ENCODE measurements at regions not wholly inside any gene's neighbourhood (a gene's known extent, or its start where the extent isn't known, plus 50 kb on each side); places are given as distances from the start of the nearest gene placed in this dataset.

GRCh38 chr10:43728425-43728824, 79.7 kb upstream of the ZNF32 start:
- H3K4ac ChIP-seq (replicated peaks; ENCODE audit: insufficient read length, low read depth, low read length) = no peak overlapping the region
- H2BK20ac ChIP-seq (ENCODE audit: low read length) = no peak overlapping the region
- no peak overlapping the region for H4K8ac ChIP-seq (ENCODE audit: extremely low read depth, insufficient read depth, low read length)
- WGBS, 2 experiments (ENCODE audit: extremely low coverage in 1 of 2, insufficient coverage in 1 of 2, insufficient read length in 1 of 2, insufficient replicate concordance in 2 of 2, low coverage in 1 of 2, low lambda C conversion rate in 2 of 2, missing lambda C conversion rate in 1 of 2) = 94% methylated on average over 26 of the region's 26 CpGs; no CpG with 5 or more reads in 1 of the 2 experiments
- H3K4me2 ChIP-seq (ENCODE audit: insufficient read depth in 1 of 2, low read depth in 2 of 2, low read length in 2 of 2) = no peak overlapping the region
- no peak overlapping the region for H3K9ac ChIP-seq (replicated peaks in 1 of 4; ENCODE audit: extremely low read depth in 1 of 4, low read depth in 3 of 4, low read length in 3 of 4)
- no peak overlapping the region for H2BK5ac ChIP-seq (ENCODE audit: low read depth, low read length)
- H3K4me3 ChIP-seq (ENCODE audit: extremely low read depth in 1 of 4, insufficient read depth in 2 of 4, low read depth in 3 of 4, low read length in 4 of 4) = no peak overlapping the region
- no peaks in the 10 kb centered on the region for H4K20me1 ChIP-seq (replicated peaks in 1 of 2; ENCODE audit: control insufficient read depth in 1 of 2, insufficient read depth in 2 of 2, low read length in 2 of 2)
- ChIA-PET CTCF (ENCODE audit: partially characterized antibody) (no interaction called here), POLR2A (ENCODE audit: partially characterized antibody) (no interaction called here)
- no peak overlapping the region for H2BK15ac ChIP-seq (ENCODE audit: low read length)
- no peak overlapping the region for H2AK5ac ChIP-seq (ENCODE audit: low read depth, low read length)
- H3K56ac ChIP-seq (replicated peaks; ENCODE audit: insufficient read length, low read depth, low read length) = no peak overlapping the region
- H3K18ac ChIP-seq (ENCODE audit: extremely low read depth, low read length) = no peak overlapping the region
- H3K79me2 ChIP-seq (ENCODE audit: control insufficient read depth in 1 of 2, insufficient read depth in 2 of 2, low read length in 2 of 2) = no peaks in the 10 kb centered on the region
- TF ChIP-seq CHD2 (IDR thresholded peaks at IDR 0.05; ENCODE audit: low read length) (no peak), RFX5 (IDR thresholded peaks at IDR 0.05; ENCODE audit: borderline replicate concordance, low read depth, low read length) (no peak), CBX8 (IDR thresholded peaks at IDR 0.05; ENCODE audit: borderline replicate concordance, low read depth, low read length) (no peak), CREB1 (IDR thresholded peaks at IDR 0.05) (no peak), CTBP2 (IDR thresholded peaks at IDR 0.05; ENCODE audit: borderline replicate concordance, insufficient read depth, insufficient read length, low read length) (no peak), SP2 (IDR thresholded peaks at IDR 0.05; ENCODE audit: low read length) (no peak), TAF1 (IDR thresholded peaks at IDR 0.05; ENCODE audit: low read depth, low read length) (no peak), SIX5 (IDR thresholded peaks at IDR 0.05; ENCODE audit: low read depth, low read length) (no peak), TAF7 (optimal IDR thresholded peaks at IDR 0.05; ENCODE audit: borderline replicate concordance, low read depth, low read length) (no peak)
- H3K27me3 ChIP-seq (replicated peaks in 1 of 4; ENCODE audit: control insufficient read depth in 3 of 4, extremely low read depth in 1 of 4, insufficient read depth in 3 of 4, low read length in 3 of 4) = no peaks in the 10 kb centered on the region
- no peaks in the 10 kb centered on the region for H3K79me1 ChIP-seq (ENCODE audit: low read depth, low read length)
- DNase-seq (ENCODE audit: low read depth in 1 of 2, low spot score in 2 of 2) (no peak), FAIRE-seq (no peak)
- no peak overlapping the region for H3K27ac ChIP-seq (ENCODE audit: low read depth, low read length)
- H3K9me3 ChIP-seq (ENCODE audit: insufficient read depth in 2 of 2, low read depth in 1 of 2, low read length in 1 of 2) = peaks cover 5 to 12% of the 10 kb centered on the region in 2 experiments; a peak in 2 of 4 replicates
- H4K91ac ChIP-seq (replicated peaks; ENCODE audit: insufficient read length, low read length) = no peak overlapping the region
- H2BK120ac ChIP-seq (replicated peaks; ENCODE audit: low read depth, low read length) = no peak overlapping the region
- H3K14ac ChIP-seq (ENCODE audit: insufficient read length) = no peak overlapping the region
- no peaks in the 10 kb centered on the region for H3K23me2 ChIP-seq (ENCODE audit: low read depth, low read length)
- H2AFZ ChIP-seq (ENCODE audit: low read length) = no peak overlapping the region
- H3K23ac ChIP-seq (ENCODE audit: insufficient read length) = no peak overlapping the region
- H4K5ac ChIP-seq (ENCODE audit: insufficient read length, low read depth, low read length) = no peak overlapping the region
- H2BK12ac ChIP-seq (ENCODE audit: low read depth, low read length) = no peak overlapping the region
- no peaks in the 10 kb centered on the region for H3K4me1 ChIP-seq (replicated peaks in 1 of 4; ENCODE audit: control insufficient read depth in 3 of 4, insufficient read depth in 4 of 4, low read length in 3 of 4)
- H3K36me3 ChIP-seq (ENCODE audit: control insufficient read depth in 2 of 4, insufficient read depth in 4 of 4, low read length in 3 of 4) = no peaks in the 10 kb centered on the region

All from H1 (cell line).